Colon (tissue), 2 donors: ENCODE measurements at regions not wholly inside any gene's neighbourhood (a gene's known extent, or its start where the extent isn't known, plus 50 kb on each side); places are given as distances from the start of the nearest gene placed in this dataset.
A peak's percentile ranks its signal among the peaks of the same experiment; 100 is the strongest.

ENCODE experiments used
- FAIRE-seq: peaks from 2 replicates; lab custom pipeline; 2012; peaks lifted over from hg19 to GRCh38; lab: Jason Lieb, UNC
- donor health status: control.
- donor health status: control.

- FAIRE-seq: no peak
Measured at GRCh38 chr18:59038295-59039039, 101.2 kb upstream of the SEC11C start.

GRCh38 chr18:59039040-59039320, 100.7 kb upstream of the SEC11C start:
- peak; percentile 97 for FAIRE-seq

GRCh38 chr18:59039449-59039848, 100.2 kb upstream of the SEC11C start:
- FAIRE-seq: no peak

- FAIRE-seq: no peak
Measured at GRCh38 chr18:59040770-59041148, 98.9 kb upstream of the SEC11C start.

GRCh38 chr18:59041296-59041695, 98.4 kb upstream of the SEC11C start:
- FAIRE-seq: no peak

GRCh38 chr18:59041819-59042815, 97.6 kb upstream of the SEC11C start:
- FAIRE-seq: no peak

- no peak for FAIRE-seq
Measured at GRCh38 chr18:59044855-59045254, 94.8 kb upstream of the SEC11C start.

GRCh38 chr18:59047321-59048047, 92.2 kb upstream of the SEC11C start:
- FAIRE-seq: no peak

- FAIRE-seq: no peak
Measured at GRCh38 chr18:59048048-59048363, 91.7 kb upstream of the SEC11C start.

GRCh38 chr18:59048378-59048777, 91.3 kb upstream of the SEC11C start:
- FAIRE-seq: no peak

- no peak for FAIRE-seq
Measured at GRCh38 chr18:59049721-59050660, 89.7 kb upstream of the SEC11C start.

- FAIRE-seq: no peak
Measured at GRCh38 chr18:59050661-59051057, 89.0 kb upstream of the SEC11C start.

- no peak for FAIRE-seq
Measured at GRCh38 chr18:59051470-59052165, 88.1 kb upstream of the SEC11C start.

- FAIRE-seq: no peak
Measured at GRCh38 chr18:59052965-59053820, 86.5 kb upstream of the SEC11C start.

- no peak for FAIRE-seq
Measured at GRCh38 chr18:59054496-59055287, 85.0 kb upstream of the SEC11C start.

- FAIRE-seq: no peak
Measured at GRCh38 chr18:59055345-59056032, 84.2 kb upstream of the SEC11C start.

- no peak for FAIRE-seq
Measured at GRCh38 chr18:59056706-59057492, 82.8 kb upstream of the SEC11C start.

GRCh38 chr18:59057493-59057795, 82.2 kb upstream of the SEC11C start:
- FAIRE-seq: no peak
